ENCODE measurements at regions not wholly inside any gene's neighbourhood (a gene's known extent, or its start where the extent isn't known, plus 50 kb on each side); places are given as distances from the start of the nearest gene placed in this dataset.
"Not testable (repeated sequence)": the region's sequence is repeated elsewhere in the genome, so short reads cannot be mapped to it uniquely, and the experiment has no call there.

DNA sequence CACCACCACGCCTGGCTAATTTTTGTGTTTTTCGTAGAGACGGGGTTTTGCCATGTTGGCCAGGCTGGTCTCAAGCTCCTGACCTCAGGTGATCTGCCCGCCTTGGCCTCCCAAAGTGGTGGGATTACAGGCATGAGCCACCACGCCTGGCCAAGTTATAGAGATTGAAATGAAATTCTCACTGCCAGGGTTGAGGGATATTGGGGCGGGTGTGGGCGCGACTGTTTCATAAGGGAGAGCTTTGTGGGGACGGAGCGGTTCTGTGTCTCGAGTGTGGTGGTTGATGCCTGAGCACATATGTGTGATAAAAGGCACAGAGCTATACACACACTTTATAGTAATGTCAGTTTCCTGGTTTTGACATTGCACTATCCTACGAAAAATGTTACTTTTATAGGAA, 361.0 kb upstream of the HS6ST1 start:
- not testable (repeated sequence) for DNase-seq

DNA sequence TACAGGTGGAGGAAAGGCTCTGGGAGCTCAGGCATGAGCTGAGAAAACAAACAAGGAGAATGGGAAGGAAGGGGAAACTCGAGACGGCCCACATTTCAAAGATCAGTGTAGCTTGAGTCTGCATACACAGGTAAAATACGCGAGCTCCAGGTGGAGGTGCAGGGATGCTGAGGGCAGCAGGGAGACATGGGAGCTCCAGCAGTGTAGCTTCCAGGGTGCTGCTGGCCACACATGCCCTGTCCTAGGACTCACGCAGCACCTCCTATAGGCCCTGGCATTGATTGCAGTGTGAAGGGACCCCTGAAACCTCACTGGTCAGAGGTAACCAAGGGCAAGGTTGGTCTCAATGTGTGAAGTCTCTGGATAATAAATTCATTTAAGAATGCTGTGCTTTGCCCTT, 362.8 kb upstream of the HS6ST1 start:
- no peak for DNase-seq

DNA sequence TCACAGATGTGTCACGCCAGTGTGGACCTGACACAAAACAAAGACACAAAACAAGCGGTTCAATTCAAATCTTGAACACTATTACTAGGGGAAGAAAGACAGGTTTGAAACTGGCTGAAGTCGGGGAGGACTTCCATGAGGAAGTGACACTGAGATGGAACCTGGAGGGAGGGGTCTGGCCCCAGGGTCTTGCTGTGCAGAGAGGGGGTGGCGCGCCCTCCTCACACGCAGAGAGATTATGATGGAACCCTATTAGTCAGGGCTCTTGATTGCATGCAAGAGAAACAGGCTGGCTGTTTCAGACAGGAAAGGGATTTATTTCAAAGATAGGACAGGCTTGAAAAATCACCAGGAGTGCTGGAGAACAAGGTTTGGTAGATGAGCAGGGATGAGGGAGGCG, 363.6 kb upstream of the HS6ST1 start:
- DNase-seq, result no peak

DNA sequence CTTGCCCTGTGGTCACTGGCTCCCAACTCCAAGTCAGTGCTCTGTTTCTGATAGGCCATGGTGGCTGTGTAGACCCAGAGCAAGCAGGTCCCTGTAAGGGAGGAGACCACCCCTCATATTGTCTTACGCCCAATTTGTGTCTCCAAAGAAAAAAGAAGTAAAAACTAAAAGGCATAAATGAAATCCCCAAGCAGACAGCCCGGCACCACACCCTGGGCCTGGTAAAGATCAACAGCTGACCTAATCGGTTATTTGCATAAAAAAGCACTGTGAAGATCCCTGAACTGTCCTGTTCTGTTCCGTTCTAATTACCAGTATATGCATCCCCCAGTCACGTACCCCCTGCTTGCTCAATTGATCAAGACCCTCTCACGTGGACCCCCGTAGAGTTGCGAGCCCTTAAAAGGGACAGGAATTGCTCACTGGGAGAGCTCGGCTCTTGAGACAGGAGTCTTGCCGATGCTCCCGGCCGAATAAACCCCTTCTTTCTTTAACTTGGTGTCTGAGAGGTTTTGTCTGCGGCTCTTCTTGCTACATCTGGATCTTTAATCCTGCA, 364.1 kb upstream of the HS6ST1 start:
- DNase-seq, result no peak

DNA sequence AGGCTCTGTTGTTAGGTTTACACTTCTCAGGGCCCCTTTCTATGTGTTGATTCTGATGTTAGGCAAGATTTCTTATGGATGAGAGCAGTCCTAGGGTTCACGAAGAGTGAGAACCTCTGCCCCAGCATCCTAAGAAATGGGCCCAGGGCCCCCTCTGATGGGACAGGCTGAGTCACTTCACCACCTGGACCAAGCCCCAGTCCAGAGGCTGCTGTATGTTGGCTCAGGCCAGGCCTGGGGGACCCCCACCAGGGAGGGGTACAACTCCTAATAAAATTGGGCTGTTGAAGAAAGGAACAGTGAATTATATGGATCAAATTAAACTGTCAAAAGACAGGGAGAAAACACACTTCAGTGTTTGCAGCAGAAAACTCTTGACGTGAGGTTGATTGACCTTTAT, 365.9 kb upstream of the HS6ST1 start:
- no peak for DNase-seq

DNA sequence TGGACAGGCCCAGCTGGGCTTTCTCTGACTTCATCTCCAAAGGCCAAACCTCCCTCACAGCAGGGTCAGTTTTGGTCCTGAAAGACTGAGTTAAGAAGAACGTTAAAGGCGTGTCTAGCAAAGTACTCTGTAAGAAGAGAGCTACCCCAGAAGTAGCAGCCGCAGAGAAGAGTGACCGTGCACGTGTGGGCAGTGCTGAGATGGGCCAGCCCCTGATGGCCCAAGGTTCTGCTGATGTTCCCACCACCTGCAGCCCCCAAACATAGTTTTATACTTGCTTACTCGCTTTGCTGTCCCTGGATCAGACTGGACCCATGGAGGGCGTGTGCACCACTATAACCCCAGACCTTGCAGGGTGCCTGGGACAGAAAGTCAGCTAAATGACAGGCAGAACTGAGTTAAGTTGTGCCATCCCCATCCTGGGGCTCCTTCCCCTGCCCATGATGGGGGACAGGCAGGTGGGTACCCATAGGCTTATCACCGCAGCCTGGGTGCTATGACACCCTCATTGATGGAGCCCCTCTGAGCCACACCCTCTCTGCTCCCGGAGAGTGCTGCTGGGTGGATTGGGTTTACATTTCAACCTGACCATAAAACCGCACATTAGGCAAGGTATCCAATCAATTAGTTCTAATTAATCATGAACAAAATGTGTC, 367.3 kb upstream of the HS6ST1 start:
- DNase-seq, result no peak

DNA sequence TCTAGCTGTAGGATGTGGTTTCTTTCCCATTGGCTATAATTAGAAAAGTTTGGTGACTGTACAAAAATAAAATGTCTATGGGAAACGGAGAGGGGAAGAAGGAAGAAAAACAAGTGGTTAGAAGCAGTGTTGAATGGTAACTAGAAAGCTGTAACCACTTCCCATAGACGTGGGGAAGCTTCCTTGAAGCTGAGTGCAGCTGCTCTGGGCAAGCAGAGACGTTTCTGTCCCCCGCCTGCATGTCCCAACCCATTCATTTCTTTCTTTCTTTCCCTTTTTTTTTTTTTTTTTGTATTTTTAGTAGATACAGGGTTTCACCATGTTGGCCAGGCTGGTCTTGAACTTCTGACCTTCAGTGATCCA, 367.8 kb upstream of the HS6ST1 start:
- no peak for DNase-seq

DNA sequence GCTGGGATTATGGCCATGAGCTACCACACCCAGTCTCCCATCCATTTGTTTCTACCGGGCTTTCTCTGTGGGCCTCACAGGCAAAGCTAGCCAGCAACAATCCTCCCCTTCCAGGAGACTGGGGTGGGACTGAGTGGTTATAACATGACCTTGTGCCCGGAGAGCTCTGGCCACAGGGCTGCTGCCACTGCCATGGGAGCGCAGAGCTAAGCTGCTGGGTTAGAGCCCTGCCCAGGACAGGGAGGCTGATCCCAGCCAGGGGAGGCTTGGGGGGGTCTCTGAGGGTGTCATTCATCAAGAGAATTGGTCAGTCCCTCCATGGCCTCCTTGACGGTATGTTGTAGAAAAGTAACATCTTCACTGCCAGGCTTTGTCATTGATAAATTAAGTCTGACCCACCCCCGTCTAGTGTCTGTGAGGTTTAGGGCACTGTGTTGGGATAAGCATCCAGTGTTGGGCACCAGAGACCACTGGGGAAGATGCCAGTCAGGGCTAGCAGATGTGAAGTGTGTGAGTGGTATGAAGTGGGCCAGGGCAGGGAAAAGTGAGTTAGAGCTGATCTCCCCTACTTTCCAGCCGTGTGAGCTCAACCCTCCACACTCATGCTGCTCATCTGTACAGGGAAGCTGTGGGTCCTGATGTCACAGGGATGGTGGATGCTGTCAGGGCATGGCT, 368.4 kb upstream of the HS6ST1 start:
- no peak for DNase-seq

DNA sequence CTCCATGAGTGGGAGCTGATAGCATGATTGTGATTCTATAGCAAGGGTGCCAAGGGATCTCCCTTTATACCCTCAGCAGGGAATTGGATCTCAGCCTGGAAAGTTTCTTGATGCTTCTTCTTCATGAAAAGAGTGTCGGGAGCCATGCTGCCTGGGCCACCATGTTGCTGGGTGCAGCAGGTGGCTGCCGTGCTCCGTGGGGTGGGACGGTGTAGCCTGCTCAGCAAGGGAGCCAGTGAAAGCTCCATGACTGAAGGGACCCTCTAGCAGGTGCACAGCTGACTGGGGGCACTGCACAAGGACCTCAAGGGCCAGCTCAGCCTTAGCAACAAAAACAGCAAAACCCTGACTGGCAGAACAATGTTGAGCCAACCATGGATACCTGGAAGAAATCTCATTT, 368.9 kb upstream of the HS6ST1 start:
- no peak for DNase-seq

DNA sequence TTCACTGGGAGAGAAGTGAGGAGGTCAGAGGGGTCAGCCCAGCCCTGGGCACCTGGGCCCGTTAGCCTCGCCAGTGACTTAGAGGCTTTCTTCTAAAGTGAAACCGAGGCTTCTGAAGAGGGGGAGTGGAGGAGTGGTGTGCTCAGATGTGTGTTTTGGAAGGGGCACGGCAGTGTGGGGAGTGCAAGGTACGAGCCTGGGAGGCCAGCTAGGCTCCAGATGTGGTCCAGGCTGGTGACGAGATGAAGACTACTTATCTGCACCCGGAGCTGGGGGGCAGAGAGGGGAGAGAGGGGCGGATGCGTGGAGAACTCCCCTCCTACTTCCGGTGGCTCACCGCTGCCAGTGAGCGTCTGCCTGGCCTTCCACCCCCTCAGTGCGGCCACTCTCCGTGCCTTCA, 371.3 kb upstream of the HS6ST1 start:
- DNase-seq, result no peak

DNA sequence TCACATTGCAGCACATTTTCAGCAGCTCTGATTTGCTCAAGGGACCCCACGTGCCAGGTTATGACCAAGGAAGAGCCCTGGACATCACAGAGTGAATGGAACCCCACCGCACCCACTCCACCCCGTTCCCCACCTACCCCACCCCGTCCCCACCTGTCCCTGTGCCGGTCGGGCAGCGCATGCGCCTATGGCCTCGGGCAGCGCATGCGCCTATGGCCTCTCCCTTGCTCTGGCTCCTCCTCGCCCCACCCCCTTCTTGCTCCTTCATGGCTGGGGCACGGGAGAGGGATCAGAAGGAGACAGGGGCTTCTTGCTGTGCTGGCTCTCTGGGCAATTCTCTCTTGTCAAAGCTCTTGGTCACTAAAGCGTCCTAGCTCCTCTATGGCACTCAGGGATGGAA, 371.8 kb upstream of the HS6ST1 start:
- DNase-seq, result no peak

DNA sequence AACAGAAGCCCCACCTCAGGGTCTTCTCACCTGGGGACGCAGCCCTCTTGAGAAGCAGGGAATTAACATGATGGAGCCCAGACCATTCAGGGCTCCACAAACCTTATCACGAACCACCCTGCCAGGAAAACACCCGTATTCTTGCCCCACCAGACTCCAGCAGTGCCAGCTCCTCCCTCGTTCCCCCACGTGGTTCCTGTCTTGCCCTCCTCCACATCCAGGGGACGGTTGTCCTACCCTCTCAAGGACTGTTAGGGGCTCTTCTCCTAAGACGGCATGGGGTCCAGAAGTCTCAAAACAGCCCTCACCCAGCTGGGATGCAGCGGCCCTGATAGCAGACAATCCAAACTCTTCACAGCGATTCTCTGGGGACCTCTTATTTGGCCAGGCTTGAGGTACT, 372.2 kb upstream of the HS6ST1 start:
- no peak for DNase-seq

DNA sequence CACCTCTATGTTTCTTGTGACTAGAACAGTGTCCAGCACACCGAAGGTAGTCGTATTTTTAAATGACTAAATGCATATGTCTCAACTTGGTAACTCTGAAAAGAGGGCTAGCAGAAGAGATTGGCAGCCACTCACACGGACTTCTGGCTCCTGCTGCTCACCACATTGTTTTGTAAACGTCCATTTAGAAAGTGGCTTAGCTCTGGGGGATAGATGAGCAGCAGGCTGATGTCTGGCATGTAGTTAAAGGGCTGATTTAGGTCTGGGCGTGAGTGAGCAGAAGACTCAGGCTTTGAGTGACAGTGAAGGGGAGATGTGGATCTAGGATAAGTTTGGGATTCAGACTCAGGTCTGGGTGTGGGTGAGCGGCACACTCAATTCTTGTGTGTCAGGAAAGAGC, 372.9 kb upstream of the HS6ST1 start:
- no peak for DNase-seq

DNA sequence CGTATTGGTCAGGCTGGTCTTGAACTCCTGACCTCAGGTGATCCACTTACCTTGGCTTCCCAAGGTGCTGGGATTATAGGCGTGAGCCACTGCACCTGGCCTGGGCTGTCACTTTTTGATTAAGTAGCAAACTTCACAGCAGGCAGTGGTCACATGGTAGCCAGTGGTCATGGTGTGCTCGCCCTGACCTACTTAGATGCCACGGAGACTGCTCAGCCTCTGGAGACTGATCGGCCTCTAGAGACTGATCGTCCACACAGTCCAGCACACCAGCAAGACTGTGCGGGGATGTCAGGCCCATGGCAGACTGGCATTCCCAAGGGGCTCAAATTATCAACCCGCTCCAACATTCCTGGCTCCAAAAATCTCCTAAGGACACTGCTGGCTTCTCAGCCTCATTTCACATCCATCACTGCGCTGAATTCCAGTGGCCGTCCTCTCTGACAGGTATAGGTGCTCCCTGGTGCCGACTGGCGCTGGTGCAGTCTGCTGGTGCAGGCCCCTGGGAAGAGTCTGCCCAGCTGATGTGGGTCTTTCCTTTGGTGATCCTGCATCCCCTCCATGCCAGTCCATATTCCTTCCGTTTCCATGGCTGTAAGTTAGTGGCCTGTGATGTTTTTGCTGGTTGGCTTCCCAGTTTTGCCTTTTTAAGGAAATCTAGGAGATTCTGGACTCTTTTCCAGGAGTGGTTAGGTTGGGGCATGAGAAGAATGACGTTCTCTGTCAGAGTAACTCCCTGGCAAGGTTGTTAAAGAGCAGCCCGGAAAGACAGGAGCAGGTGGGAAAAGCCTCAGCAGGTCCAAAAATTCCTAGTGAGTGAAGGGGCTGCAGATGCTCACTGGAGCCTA, 374.5 kb upstream of the HS6ST1 start:
- DNase-seq, result no peak

DNA sequence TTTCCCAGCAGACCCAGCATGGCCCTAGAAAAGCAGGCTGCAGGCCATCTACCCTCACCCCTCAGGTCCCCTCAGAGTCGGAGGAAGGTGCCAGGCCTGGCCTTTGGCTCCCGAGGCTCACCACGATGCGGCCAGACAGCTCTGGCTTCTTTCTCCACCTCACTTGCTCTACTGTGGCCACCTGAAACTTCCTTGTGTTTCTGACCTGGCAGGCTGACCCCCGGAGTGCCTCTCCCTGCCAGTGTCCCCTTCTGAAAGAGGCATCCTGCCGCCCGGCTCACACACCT, 375.0 kb upstream of the HS6ST1 start:
- DNase-seq, result no peak

DNA sequence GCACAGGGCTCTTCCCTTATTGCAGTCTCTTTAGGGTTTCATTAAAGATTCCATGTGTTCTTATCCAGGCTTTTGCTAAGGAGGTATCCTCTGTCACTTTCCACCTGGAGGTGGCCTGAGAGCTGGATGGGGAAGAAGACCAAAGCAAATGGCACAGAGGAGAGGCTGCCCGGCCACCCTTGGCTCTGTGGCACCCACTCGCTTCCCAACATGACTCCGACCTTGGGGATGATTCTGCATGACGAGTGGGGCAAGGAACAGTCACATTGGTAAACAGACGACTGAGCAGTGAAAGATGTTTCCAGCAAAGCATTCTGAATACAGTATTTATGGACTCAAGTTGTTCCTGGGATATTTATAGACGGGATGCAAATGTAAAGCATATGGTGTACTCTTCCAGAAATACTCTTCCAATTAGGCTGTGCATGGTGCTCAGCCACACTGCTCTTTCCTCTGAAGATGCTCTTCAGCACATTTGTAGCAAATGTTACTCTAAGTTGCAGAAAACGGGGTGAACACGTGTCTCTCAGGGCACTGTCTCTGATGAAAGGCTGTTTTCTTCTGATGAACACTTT, 377.1 kb upstream of the HS6ST1 start:
- peak; percentile 7 for DNase-seq

DNA sequence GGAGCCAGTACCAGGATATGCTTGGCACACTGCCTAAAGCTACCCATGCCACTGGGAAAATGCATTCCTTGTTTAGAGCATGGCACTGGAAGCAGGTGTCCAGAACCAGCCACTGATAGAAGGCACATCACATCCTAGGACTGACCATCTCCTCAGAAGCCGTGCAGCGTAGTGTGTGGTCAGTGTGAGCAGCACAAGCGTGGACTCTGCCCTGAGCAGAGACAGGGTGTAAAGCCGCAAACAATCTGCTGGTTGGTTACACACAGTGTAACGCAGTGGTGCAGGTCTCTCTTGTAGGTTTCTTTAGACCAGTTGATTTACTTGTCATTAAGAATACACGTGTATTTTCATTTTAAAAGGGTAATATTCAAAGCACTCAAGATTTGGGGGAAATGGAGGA, 377.8 kb upstream of the HS6ST1 start:
- DNase-seq, result no peak

DNA sequence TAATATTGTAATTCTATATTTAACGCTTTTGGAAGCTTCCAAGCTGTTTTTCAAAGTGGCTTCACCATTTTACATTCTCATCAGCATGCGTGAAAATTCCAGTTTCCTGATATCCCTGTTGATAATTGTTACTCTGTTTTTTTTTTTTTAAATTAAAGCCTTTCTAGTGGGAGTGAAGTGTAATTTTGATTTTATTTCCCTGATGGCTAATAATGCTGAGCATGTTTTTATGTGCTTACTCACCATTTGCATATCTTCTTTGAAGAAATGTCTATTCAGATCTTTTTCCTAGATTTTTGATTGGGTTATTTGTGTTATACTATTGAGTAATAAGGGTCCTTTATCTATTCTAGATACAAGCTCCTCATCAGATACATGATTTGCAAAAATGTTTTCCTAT, 382.8 kb upstream of the HS6ST1 start:
- DNase-seq, result no peak

DNA sequence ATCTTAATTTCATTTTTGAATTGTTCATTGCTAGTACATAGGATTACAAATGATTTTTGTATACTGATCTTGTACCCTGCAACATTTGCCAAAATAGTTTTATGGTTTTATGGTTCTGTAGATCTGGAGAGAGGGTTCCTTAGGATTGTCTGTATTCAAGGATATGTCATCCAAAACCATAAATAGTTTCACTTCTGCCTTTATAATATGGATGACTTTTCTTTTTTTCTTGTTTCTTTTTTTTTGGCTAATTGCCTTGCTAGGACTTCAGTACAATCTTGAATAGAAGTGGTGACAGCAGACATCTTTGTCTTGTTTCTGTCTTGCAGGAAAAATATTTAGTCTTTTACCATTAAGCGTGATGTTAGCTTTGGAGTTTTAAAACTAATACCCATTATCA, 383.9 kb upstream of the HS6ST1 start:
- no peak for DNase-seq

DNA sequence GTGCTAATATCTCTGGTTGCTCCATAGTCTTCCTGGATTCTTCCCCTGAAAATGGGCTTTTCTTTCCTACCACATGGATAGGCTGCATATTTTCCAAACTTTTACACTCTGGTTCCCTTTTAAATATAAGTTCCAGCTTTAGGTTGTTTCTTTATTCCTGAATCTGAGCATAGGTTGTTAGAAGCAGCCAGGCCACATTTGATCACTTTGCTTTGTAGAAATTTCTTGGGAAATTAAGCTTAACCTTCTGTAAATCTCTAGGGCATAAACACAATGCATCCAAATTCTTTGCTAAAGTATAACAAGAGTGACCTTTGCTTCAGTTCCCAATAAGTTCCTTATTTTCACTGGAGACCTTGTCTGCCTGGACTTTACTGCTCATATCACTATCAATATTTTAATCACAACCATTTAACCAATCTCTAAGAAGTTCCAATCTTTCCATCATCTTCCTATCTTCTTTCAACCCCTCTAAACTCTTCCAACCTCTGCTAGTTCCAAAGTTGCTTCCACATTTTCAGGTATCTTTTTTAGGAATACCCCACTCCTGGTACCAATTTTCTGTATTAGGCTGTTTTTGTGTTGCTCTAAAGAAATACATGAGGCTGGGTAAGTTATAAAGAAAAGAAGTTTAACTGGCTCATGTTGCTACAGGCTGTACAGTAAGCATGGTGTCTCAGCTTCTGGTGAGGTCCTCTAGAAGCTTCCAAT, 389.6 kb upstream of the HS6ST1 start:
- DNase-seq, result no peak

DNA sequence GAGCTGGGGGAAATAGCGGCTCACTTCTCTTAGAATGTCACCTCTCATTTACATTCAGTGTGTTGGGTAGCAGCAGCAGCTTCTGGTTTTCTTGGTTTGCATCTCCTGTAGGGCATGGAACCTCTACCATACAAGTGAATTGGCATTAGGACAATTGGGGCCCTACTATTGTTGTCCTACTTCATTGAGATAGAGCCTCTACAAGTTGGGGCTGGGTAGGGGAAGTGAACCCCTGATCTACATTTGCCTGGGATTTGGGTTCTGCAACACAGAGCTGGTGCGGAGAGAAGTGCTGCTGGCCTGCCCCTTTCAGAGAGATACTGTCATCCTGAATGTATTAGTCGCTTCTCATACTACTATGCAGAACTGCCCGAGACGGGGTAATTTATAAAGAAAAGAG, 391.6 kb upstream of the HS6ST1 start:
- no peak for DNase-seq

DNA sequence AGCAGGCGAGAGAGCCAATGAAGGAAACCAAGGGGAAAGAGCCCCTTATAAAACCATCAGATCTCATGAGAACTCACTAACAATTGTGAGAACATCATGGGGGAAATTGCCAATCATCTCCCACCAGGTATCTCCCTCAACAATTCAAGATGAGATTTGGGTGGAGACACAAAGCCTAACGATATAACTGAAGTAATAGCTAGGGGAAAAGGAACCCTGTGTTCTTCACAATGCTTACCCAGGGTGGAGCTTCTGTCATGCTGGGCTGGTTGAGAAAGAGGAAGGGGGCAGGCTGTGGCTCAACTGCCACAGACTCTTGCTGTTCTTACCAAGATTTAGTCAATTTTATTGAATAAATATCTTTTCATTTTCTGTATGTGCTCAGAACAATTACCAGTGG, 392.1 kb upstream of the HS6ST1 start:
- DNase-seq, result no peak

DNA sequence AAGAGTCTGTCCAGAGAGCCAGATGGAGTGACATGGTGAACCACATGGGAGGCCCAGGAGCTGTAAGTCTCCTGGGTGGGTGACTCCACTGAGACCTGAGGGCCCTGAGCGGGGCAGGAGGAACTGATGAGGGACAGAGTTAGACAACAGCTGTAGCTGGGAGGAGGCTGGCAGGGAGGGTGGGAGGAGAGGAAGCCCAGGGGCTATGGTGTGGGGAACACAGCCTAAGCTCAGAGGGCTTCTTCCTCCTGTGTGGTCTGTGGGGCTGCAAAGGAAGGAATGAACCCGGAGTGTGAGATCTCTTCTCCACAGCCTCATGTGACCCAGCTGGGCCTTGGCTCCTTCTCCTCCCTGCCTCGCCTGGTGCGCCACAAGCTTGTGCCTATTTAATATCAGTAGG, 395.6 kb upstream of the HS6ST1 start:
- no peak for DNase-seq
